Esophagus squamous epithelium (tissue), 5 donors: ENCODE measurements at regions not wholly inside any gene's neighbourhood (a gene's known extent, or its start where the extent isn't known, plus 50 kb on each side); places are given as distances from the start of the nearest gene placed in this dataset.

Experiments used
- DNase-seq: peaks from one replicate; lab custom pipeline; 2025; lab: John Stamatoyannopoulos, UW
- H3K27ac ChIP-seq, 4 donors: fragments of 200-600 bp; sonication (generic); one replicate each; pipeline ENCODE4 v1.5.1; 2016 to 2019; ENCODE audit warnings: mild to moderate bottlenecking in 1 of 4
- H3K27me3 ChIP-seq, 4 donors: fragments of 200-600 bp; sonication (generic); 1 replicate in 3 of 4; 2 replicates in 1 of 4; pipeline versions ENCODE4 v1.5.1 to v1.6.0; 2017 to 2021; ENCODE audit warnings: antibody characterized with exemption in 1 of 4
- H3K36me3 ChIP-seq, 3 donors: fragments of 200-600 bp; sonication (generic); one replicate each; pipeline ENCODE4 v1.5.1; 2016 to 2019
- H3K4me1 ChIP-seq, 3 donors: fragments of 200-600 bp; sonication (generic); one replicate each; pipeline ENCODE4 v1.5.1; 2017 to 2019
- H3K4me3 ChIP-seq, 4 donors: fragments of 200-600 bp; sonication (generic); 1 replicate in 3 of 4; 2 replicates in 1 of 4; pipeline ENCODE4 v1.5.1; 2016 to 2019; ENCODE audit warnings: mild to moderate bottlenecking in 2 of 4, moderate library complexity in 1 of 4
- H3K9me3 ChIP-seq, 3 donors: fragments of 200-600 bp; sonication (generic); one replicate each; pipeline ENCODE4 v1.5.1; 2016 to 2019
- CTCF ChIP-seq, 6 experiments: fragments of 450-650 bp in 4 of 6; fragments of 200-600 bp in 2 of 6; sonication (generic) in 2 of 6; IDR thresholded peaks; one replicate each; pipeline ENCODE4 v1.5.1; 2016 to 2019; ENCODE audit warnings: antibody characterized with exemption in 6 of 6, mild to moderate bottlenecking in 4 of 6, moderate library complexity in 4 of 6
- POLR2A ChIP-seq, 4 donors: fragments of 450-650 bp; IDR thresholded peaks; one replicate each; pipeline ENCODE4 v1.6.1; 2017; ENCODE audit warnings: antibody characterized with exemption in 4 of 4, mild to moderate bottlenecking in 4 of 4, moderate library complexity in 3 of 4
- WGBS, 2 donors: methylation state at CpG; one replicate each; pipeline ENCODE4 v1.1.5; 2018; 5-methylcytosine and 5-hydroxymethylcytosine counted together
- intact Hi-C: fragments of 100-400 bp; cut with DNase I; formaldehyde crosslinking; loops from one replicate; pipeline ENCODE4 v1.15.0; 2022
- donor health status: DM: yes; HTN: yes; CAD: no.

- intact Hi-C loops, result no loop called here
- Histone ChIP-seq H3K4me1 (no peaks in the 10 kb centered on the region), H3K36me3 (no peaks in the 10 kb centered on the region), H3K9me3 (no peaks in the 10 kb centered on the region), H3K4me3 (no peak overlapping the region), H3K27me3 (no peaks in the 10 kb centered on the region), H3K27ac (no peak overlapping the region)
- 83 to 89% methylated on average over 7 to 10 of the region's 10 CpGs for WGBS, 2 donors
- TF ChIP-seq CTCF (IDR thresholded peaks at IDR 0.05) (no peak), POLR2A (IDR thresholded peaks at IDR 0.05) (no peak)
- DNase-seq, result no peak
These were observed 83.5 kb upstream of the CDC42BPA start for GRCh38 chr1:227401562-227402342.

- DNase-seq, result no peak
- TF ChIP-seq POLR2A (IDR thresholded peaks at IDR 0.05) (no peak), CTCF (IDR thresholded peaks at IDR 0.05) (no peak)
- H3K4me1 ChIP-seq, result no peaks in the 10 kb centered on the region
- no peaks in the 10 kb centered on the region for H3K27me3 ChIP-seq
- intact Hi-C loops, result no loop called here
- no peak overlapping the region for H3K27ac ChIP-seq
- H3K4me3 ChIP-seq, result no peak overlapping the region
- WGBS, 2 donors, result 48 to 75% methylated on average over 4 of the region's 4 CpGs
- H3K36me3 ChIP-seq, result no peaks in the 10 kb centered on the region
- no peaks in the 10 kb centered on the region for H3K9me3 ChIP-seq
These were observed 80.9 kb upstream of the CDC42BPA start for GRCh38 chr1:227399152-227399730.

- H3K4me3 ChIP-seq, result no peak overlapping the region
- no peaks in the 10 kb centered on the region for H3K27me3 ChIP-seq
- TF ChIP-seq CTCF (IDR thresholded peaks at IDR 0.05) (no peak), POLR2A (IDR thresholded peaks at IDR 0.05) (no peak)
- intact Hi-C loops, result no loop called here
- no peak overlapping the region for H3K27ac ChIP-seq
- DNase-seq, result no peak
- H3K4me1 ChIP-seq, result no peaks in the 10 kb centered on the region
- 81 to 88% methylated on average over 5 of the region's 5 CpGs for WGBS, 2 donors
- H3K9me3 ChIP-seq, result no peaks in the 10 kb centered on the region
- no peaks in the 10 kb centered on the region for H3K36me3 ChIP-seq
These were observed 79.2 kb upstream of the CDC42BPA start for GRCh38 chr1:227397354-227397978.

GRCh38 chr1:227396539-227397353 lies 78.5 kb upstream of the CDC42BPA start:
- Histone ChIP-seq H3K27ac (no peak overlapping the region), H3K9me3 (no peaks in the 10 kb centered on the region), H3K4me3 (no peak overlapping the region), H3K4me1 (no peaks in the 10 kb centered on the region), H3K27me3 (no peaks in the 10 kb centered on the region), H3K36me3 (no peaks in the 10 kb centered on the region)
- intact Hi-C loops, result no loop called here
- WGBS, 2 donors, result 69 to 75% methylated on average over 8 of the region's 8 CpGs
- DNase-seq, result no peak
- TF ChIP-seq CTCF (IDR thresholded peaks at IDR 0.05), result no peak
- TF ChIP-seq POLR2A (IDR thresholded peaks at IDR 0.05), result no peak
